ENCODE measurements at regions not wholly inside any gene's neighbourhood (a gene's known extent, or its start where the extent isn't known, plus 50 kb on each side); places are given as distances from the start of the nearest gene placed in this dataset.
"Not testable (repeated sequence)": the region's sequence is repeated elsewhere in the genome, so short reads cannot be mapped to it uniquely, and the experiment has no call there.

DNA sequence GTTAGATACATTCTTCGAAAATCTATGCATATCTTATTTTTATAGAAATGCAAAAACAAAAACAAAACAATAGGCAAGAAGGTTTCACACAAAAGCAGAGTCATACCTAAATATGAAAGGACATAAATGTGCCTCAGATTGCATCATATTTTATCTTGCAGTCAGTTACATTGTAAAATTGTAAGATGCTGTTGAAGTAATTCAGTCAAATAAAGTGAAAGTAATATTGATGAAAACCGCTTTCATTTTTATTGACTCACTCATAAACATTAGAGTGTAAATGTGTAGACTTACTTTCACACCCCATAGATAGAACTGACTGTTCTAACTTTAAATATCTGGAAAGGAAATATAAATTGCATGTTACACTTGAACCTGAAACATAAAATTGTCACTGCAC, 931.5 kb upstream of the NUDT12 start:
- no peaks in the 10 kb centered on the region for H3K9me3 ChIP-seq (ENCODE audit: control insufficient read depth, low read length)
- intact Hi-C loops (cut with DNase I): no loop called here
- H3K4me3 ChIP-seq (ENCODE audit: low read length): no peak overlapping the region
- no peak for ATAC-seq
- H3K27me3 ChIP-seq (ENCODE audit: control insufficient read depth, insufficient read depth): no peaks in the 10 kb centered on the region
- DNase-seq: no peak
- H3K4me1 ChIP-seq (ENCODE audit: control insufficient read depth, insufficient read depth, low read length): no peaks in the 10 kb centered on the region
- H3K27ac ChIP-seq (ENCODE audit: low read length): no peak overlapping the region
- WGBS: 86% methylated on average over 2 of the region's 2 CpGs

DNA sequence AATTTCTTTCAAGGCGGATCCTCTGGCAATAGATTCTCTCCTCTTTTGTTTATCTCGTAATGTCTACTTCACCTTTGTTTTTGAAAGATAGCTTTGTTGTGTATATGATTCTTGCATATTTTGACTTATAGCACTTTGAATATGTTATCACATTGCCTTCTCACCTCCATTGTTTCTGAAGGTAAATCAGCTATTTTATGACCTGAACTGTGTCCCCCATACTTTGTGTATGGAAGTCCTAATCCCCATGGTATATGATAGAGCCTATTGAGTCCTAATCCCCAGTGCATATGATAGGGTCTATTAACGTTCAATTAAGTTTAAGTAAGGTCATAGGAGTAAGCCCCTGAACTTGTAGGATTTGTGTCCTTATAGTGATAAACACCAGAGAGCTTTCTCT, 910.2 kb upstream of the NUDT12 start:
- H3K4me1 ChIP-seq (ENCODE audit: control insufficient read depth, insufficient read depth, low read length): no peaks in the 10 kb centered on the region
- ATAC-seq (no peak), DNase-seq (no peak)
- intact Hi-C loops (cut with DNase I): no loop called here
- H3K9me3 ChIP-seq (ENCODE audit: control insufficient read depth, low read length): no peaks in the 10 kb centered on the region
- H3K27me3 ChIP-seq (ENCODE audit: control insufficient read depth, insufficient read depth): no peaks in the 10 kb centered on the region
- H3K4me3 ChIP-seq (ENCODE audit: low read length): no peak overlapping the region
- 84% methylated on average over 3 of the region's 3 CpGs for WGBS
- no peak overlapping the region for H3K27ac ChIP-seq (ENCODE audit: low read length)

GRCh38 chr5:104456122-104456521, 893.5 kb upstream of the NUDT12 start:
- no peak overlapping the region for H3K27ac ChIP-seq (ENCODE audit: low read length)
- intact Hi-C loops (cut with DNase I): no loop called here
- no peaks in the 10 kb centered on the region for H3K9me3 ChIP-seq (ENCODE audit: control insufficient read depth, low read length)
- no peaks in the 10 kb centered on the region for H3K4me1 ChIP-seq (ENCODE audit: control insufficient read depth, insufficient read depth, low read length)
- DNase-seq (no peak), ATAC-seq (no peak)
- H3K27me3 ChIP-seq (ENCODE audit: control insufficient read depth, insufficient read depth): no peaks in the 10 kb centered on the region
- WGBS: 77% methylated on average over 3 of the region's 3 CpGs
- no peak overlapping the region for H3K4me3 ChIP-seq (ENCODE audit: low read length)

DNA sequence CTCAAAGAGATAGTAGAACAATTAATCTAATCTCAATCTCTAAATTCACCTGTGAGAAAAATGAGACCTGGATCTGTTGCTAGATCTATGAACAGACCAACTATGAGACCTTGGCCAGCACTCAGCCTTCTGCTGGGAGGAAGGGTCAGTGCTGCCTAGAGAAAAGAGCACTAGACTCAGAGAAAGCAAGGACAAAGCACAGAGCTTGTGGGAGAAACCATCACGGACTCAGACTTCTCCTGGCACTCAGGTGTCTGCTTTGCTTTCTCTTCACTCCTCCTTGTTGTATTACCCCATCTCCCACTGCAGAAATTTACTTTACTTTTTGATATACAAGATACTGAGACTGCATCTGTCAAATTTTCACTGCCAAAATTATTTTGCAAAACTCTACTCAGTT, 890.0 kb upstream of the NUDT12 start:
- WGBS: 64% methylated on average over 1 of the region's 1 CpG
- Histone ChIP-seq H3K27ac (ENCODE audit: low read length) (no peak overlapping the region), H3K4me3 (ENCODE audit: low read length) (no peak overlapping the region), H3K27me3 (ENCODE audit: control insufficient read depth, insufficient read depth) (no peaks in the 10 kb centered on the region), H3K4me1 (ENCODE audit: control insufficient read depth, insufficient read depth, low read length) (no peaks in the 10 kb centered on the region), H3K9me3 (ENCODE audit: control insufficient read depth, low read length) (no peaks in the 10 kb centered on the region)
- intact Hi-C loops (cut with DNase I): no loop called here
- DNase-seq: no peak
- ATAC-seq: no peak

- H3K9me3 ChIP-seq (ENCODE audit: control insufficient read depth, low read length); H3K4me1 ChIP-seq (ENCODE audit: control insufficient read depth, insufficient read depth, low read length); intact Hi-C loops (cut with DNase I); H3K4me3 ChIP-seq (ENCODE audit: low read length); H3K27me3 ChIP-seq (ENCODE audit: control insufficient read depth, insufficient read depth); H3K27ac ChIP-seq (ENCODE audit: low read length); ATAC-seq: not testable (repeated sequence)
- DNase-seq: peak in 1 of 3 donors; percentile 18
- WGBS: 91% methylated on average over 28 of the region's 28 CpGs
These were observed 889.3 kb upstream of the NUDT12 start for GRCh38 chr5:104451911-104452310.

- DNase-seq (no peak), ATAC-seq (no peak)
- no peak overlapping the region for H3K27ac ChIP-seq (ENCODE audit: low read length)
- H3K27me3 ChIP-seq (ENCODE audit: control insufficient read depth, insufficient read depth): no peaks in the 10 kb centered on the region
- H3K4me1 ChIP-seq (ENCODE audit: control insufficient read depth, insufficient read depth, low read length): no peaks in the 10 kb centered on the region
- H3K4me3 ChIP-seq (ENCODE audit: low read length): no peak overlapping the region
- 80% methylated on average over 5 of the region's 5 CpGs for WGBS
- intact Hi-C loops (cut with DNase I): no loop called here
- no peaks in the 10 kb centered on the region for H3K9me3 ChIP-seq (ENCODE audit: control insufficient read depth, low read length)
These were observed 882.1 kb upstream of the NUDT12 start for GRCh38 chr5:104444656-104445055.

DNA sequence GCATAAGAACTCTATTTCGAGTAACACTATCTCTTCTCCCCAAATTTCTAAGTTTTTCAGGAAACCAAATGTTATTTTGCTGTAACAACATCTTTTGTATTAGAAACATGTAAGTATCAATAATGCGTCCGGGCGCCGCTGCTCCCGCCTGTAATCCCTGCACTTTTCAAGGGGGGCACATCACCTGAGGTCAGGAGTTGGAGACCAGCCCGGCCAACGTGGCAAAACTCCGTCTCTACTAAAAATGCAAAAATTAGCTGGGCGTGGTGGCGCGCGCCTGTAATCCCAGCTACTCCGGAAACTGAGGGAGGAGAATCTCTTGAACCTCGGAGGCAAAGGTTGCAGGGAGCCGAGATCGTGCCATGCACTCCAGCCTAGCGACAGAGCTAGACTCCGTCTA, 881.1 kb upstream of the NUDT12 start:
- Histone ChIP-seq H3K27ac (ENCODE audit: low read length) (no peak overlapping the region), H3K27me3 (ENCODE audit: control insufficient read depth, insufficient read depth) (no peaks in the 10 kb centered on the region), H3K9me3 (ENCODE audit: control insufficient read depth, low read length) (no peaks in the 10 kb centered on the region), H3K4me1 (ENCODE audit: control insufficient read depth, insufficient read depth, low read length) (no peaks in the 10 kb centered on the region), H3K4me3 (ENCODE audit: low read length) (no peak overlapping the region)
- no peak for DNase-seq
- intact Hi-C loops (cut with DNase I): no loop called here
- no peak for ATAC-seq
- WGBS: 93% methylated on average over 19 of the region's 19 CpGs

DNA sequence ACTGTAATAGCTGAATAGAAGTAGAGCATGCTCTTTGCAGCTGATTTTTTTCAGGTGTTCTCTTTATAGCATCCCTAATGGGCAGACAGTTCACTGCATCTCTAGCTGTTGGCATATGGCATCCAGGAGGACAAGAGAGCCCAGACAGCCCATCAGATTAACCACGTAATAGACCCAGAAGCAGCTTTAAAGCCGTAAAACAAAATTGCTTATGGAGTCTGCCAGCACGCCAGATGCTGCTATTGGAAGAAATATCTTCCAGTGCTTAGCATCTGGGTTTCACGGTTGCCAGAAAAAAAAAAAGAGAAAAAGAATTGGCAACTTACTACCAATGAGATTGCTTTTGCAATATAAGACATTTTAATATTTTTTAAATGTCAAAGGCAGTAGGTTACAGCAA, 869.4 kb upstream of the NUDT12 start:
- H3K4me1 ChIP-seq (ENCODE audit: control insufficient read depth, insufficient read depth, low read length): no peaks in the 10 kb centered on the region
- intact Hi-C loops (cut with DNase I): no loop called here
- H3K27ac ChIP-seq (ENCODE audit: low read length): no peak overlapping the region
- DNase-seq: peak in 1 of 3 donors; percentile 20
- no peak overlapping the region for H3K4me3 ChIP-seq (ENCODE audit: low read length)
- H3K27me3 ChIP-seq (ENCODE audit: control insufficient read depth, insufficient read depth): no peaks in the 10 kb centered on the region
- WGBS: 51% methylated on average over 4 of the region's 4 CpGs
- ATAC-seq: no peak
- H3K9me3 ChIP-seq (ENCODE audit: control insufficient read depth, low read length): no peaks in the 10 kb centered on the region

DNA sequence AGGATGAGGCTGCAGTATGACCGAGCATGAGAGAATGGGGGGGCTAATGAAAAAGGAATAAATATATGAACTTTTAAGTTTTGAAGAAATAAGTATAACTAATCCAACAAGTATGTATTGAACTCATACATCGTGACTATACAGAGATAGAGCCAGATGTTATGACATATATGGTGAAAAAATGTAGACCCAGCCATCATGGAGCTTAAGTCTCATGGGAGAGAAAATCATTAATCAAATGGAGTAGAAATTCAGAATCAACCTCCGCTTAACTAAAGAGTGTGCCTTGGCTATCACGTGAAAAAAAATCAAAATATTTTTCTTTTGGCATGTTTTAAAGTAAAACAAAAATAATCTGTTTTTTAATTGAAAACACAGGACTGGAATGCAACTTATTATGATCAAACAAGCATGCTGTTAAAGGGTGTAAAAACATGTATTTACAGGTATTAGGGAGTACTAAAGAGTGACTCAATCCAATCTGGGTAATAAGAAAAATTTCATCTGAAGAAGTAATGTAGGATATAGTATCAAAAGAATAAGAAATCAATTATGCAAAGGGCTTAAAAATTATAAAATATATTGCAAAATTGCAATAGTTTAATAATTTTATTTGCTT, 868.5 kb upstream of the NUDT12 start:
- 61% methylated on average over 4 of the region's 4 CpGs for WGBS
- no peak overlapping the region for H3K27ac ChIP-seq (ENCODE audit: low read length)
- ATAC-seq (no peak), DNase-seq (no peak)
- H3K4me3 ChIP-seq (ENCODE audit: low read length): no peak overlapping the region
- H3K9me3 ChIP-seq (ENCODE audit: control insufficient read depth, low read length): no peaks in the 10 kb centered on the region
- intact Hi-C loops (cut with DNase I): no loop called here
- no peaks in the 10 kb centered on the region for H3K4me1 ChIP-seq (ENCODE audit: control insufficient read depth, insufficient read depth, low read length)
- H3K27me3 ChIP-seq (ENCODE audit: control insufficient read depth, insufficient read depth): no peaks in the 10 kb centered on the region

DNA sequence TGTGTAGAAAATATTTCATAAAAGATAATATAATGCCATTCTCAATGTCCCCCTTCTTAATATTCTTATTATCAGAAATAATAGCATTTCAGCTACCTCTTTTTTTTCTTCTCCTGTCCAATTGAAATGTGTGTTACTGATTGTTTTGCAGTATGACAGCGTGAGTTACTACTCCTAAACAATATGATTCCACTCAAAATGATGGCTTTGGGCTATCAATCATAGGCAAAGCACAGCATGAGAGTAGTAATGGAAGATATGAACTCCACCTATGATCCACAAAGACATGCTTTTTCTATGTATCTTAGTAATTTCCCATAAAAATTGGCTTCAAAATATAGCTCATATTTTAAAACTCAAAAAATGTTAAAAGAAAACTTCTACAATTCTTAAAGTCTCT, 867.3 kb upstream of the NUDT12 start:
- ATAC-seq (no peak), DNase-seq (no peak)
- Histone ChIP-seq H3K4me3 (ENCODE audit: low read length) (no peak overlapping the region), H3K27me3 (ENCODE audit: control insufficient read depth, insufficient read depth) (no peaks in the 10 kb centered on the region), H3K4me1 (ENCODE audit: control insufficient read depth, insufficient read depth, low read length) (no peaks in the 10 kb centered on the region), H3K9me3 (ENCODE audit: control insufficient read depth, low read length) (no peaks in the 10 kb centered on the region), H3K27ac (ENCODE audit: low read length) (no peak overlapping the region)
- intact Hi-C loops (cut with DNase I): no loop called here
- 83% methylated on average over 1 of the region's 1 CpG for WGBS

DNA sequence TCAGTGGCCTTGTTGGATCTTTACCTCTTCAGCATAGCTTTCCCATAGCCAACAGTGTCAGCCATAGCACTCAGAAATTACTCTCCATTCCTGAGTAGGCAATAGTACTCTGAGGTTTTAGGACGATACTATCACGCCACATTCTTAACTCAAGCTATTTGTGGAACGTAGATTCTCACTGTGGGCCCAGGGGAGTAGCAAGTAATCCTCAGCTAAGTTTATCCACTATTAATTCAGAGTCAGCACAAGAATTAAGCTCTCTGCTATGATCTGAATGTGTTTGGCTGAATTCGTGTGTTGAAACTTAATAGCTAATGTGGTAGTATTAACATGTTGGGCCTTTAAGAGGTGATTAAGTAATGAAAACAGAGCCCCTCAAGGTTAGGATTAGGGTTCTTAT, 858.8 kb upstream of the NUDT12 start:
- intact Hi-C loops (cut with DNase I): no loop called here
- H3K4me1 ChIP-seq (ENCODE audit: control insufficient read depth, insufficient read depth, low read length): no peaks in the 10 kb centered on the region
- no peak for DNase-seq
- no peaks in the 10 kb centered on the region for H3K27me3 ChIP-seq (ENCODE audit: control insufficient read depth, insufficient read depth)
- H3K9me3 ChIP-seq (ENCODE audit: control insufficient read depth, low read length): no peaks in the 10 kb centered on the region
- 68% methylated on average over 4 of the region's 4 CpGs for WGBS
- ATAC-seq: no peak
- H3K4me3 ChIP-seq (ENCODE audit: low read length): no peak overlapping the region
- no peak overlapping the region for H3K27ac ChIP-seq (ENCODE audit: low read length)

GRCh38 chr5:104418056-104418455, 855.5 kb upstream of the NUDT12 start:
- no peaks in the 10 kb centered on the region for H3K9me3 ChIP-seq (ENCODE audit: control insufficient read depth, low read length)
- ATAC-seq (no peak), DNase-seq (no peak)
- 84% methylated on average over 1 of the region's 1 CpG for WGBS
- no peaks in the 10 kb centered on the region for H3K27me3 ChIP-seq (ENCODE audit: control insufficient read depth, insufficient read depth)
- no peak overlapping the region for H3K4me3 ChIP-seq (ENCODE audit: low read length)
- no peak overlapping the region for H3K27ac ChIP-seq (ENCODE audit: low read length)
- H3K4me1 ChIP-seq (ENCODE audit: control insufficient read depth, insufficient read depth, low read length): no peaks in the 10 kb centered on the region
- intact Hi-C loops (cut with DNase I): no loop called here

Measured in right cardiac atrium (tissue), 5 donors.